ENCODE measurements at regions not wholly inside any gene's neighbourhood (a gene's known extent, or its start where the extent isn't known, plus 50 kb on each side); places are given as distances from the start of the nearest gene placed in this dataset.

- no peak overlapping the region for H3K4me3 ChIP-seq (ENCODE audit: low read depth, low read length)
- no peak for TF ChIP-seq CTCF (conservative IDR thresholded peaks at IDR 0.05; ENCODE audit: low read depth, low read length)
- no peak for DNase-seq (ENCODE audit: low read depth)
These were observed 113.6 kb downstream of the PFDN4 start for GRCh38 chr20:54321352-54322087.

DNA sequence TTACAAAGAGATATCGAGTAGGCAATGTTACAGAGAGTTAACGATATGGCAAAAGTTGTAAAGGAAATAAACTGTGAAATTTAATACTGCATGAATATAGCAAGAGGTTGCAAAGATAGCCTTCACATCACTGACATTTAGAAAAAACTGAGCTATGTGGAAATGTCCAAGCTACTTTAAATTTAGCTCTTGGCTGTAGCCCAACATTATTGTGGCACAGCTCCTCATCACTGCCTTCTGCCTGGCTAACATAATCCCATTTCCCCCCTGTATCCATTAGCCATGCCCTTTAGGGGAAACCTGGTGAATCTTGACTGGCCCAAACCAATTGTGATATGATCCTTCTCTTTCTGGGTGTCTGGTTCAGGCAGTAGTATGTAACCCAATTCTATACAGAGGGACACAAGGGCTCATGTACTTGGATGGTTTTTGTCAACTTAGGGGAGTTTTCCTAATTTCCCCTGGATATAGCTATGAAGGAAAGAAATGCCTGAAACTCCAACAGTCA, 115.4 kb downstream of the PFDN4 start:
- no peak for TF ChIP-seq CTCF (conservative IDR thresholded peaks at IDR 0.05; ENCODE audit: low read depth, low read length)
- no peak overlapping the region for H3K4me3 ChIP-seq (ENCODE audit: low read depth, low read length)
- no peak for DNase-seq (ENCODE audit: low read depth)

DNA sequence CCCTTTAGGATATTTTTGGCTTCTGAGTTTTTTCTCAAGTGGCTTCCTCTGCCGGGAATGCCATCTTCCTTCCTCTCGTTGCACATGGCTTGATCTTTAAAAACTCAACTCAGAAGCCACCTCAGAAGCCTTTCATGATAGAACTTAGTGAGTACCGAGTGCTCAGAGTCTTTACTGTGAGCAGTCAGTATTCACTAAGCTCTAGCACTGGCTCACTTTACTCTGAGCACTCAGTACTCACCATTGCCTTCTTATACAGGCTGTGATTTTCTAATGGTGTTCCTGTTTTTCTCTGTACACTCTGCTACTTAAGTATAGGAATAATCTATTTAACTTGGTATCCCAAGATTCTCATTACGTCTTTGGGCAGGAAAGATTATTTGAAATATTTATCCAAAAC, 116.2 kb downstream of the PFDN4 start:
- TF ChIP-seq CTCF (conservative IDR thresholded peaks at IDR 0.05; ENCODE audit: low read depth, low read length): no peak
- no peak for DNase-seq (ENCODE audit: low read depth)
- no peak overlapping the region for H3K4me3 ChIP-seq (ENCODE audit: low read depth, low read length)

DNA sequence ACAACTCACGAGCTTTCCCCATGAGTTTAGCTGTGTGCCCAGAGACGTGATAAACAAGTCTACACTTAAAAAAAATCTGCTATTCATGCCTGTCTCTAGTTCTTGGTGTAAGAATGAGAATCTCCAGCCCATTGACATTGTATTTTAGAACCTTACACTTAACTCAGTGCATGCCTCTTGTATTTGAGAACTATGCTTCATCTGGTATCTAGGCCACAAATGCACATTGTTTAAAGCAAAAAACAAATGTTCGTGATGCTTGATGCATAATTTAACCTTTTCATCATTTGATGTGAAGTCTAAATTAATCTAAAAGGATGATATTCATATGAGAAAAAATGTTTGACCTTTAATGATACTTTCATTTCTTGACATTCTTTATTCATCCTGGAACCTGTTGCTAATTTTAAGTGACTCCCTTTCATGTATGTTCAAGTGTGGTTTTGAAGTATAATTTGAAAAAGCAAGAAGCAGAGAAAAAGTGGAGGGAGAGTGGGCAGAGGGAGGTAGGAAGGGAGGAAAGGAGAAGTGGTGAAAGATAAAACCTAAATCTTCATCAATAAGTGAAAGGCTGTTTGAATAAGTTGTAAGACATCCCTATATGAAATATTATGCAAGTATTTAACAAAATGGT, 116.9 kb downstream of the PFDN4 start:
- no peak for TF ChIP-seq CTCF (conservative IDR thresholded peaks at IDR 0.05; ENCODE audit: low read depth, low read length)
- H3K4me3 ChIP-seq (ENCODE audit: low read depth, low read length): no peak overlapping the region
- DNase-seq (ENCODE audit: low read depth): no peak

- no peak for DNase-seq (ENCODE audit: low read depth)
These were observed 127.4 kb downstream of the PFDN4 start for GRCh38 chr20:54335299-54335698.

GRCh38 chr20:54337144-54337543, 129.3 kb downstream of the PFDN4 start:
- DNase-seq (ENCODE audit: low read depth): no peak
- no peak for TF ChIP-seq CTCF (conservative IDR thresholded peaks at IDR 0.05; ENCODE audit: low read depth, low read length)
- H3K4me3 ChIP-seq (ENCODE audit: low read depth, low read length): no peak overlapping the region

More at GRCh38 chr20:54335299-54335698, 127.4 kb downstream of the PFDN4 start:
- H3K4me3 ChIP-seq (ENCODE audit: low read depth, low read length): no peak overlapping the region
- TF ChIP-seq CTCF (conservative IDR thresholded peaks at IDR 0.05; ENCODE audit: low read depth, low read length): no peak

Data from epithelial cell of proximal tubule (primary cell).